Loucy (cell line): ENCODE measurements at regions not wholly inside any gene's neighbourhood (a gene's known extent, or its start where the extent isn't known, plus 50 kb on each side); places are given as distances from the start of the nearest gene placed in this dataset.

Experiments
- EZH2phosphoT487 ChIP-seq: fragments of 200-600 bp; IDR thresholded peaks from 2 replicates; pipeline ENCODE4 v1.6.1; 2018; ENCODE audit warnings: antibody characterized with exemption, mild to moderate bottlenecking, moderate library complexity, borderline replicate concordance
- TF ChIP-seq, protein P1 (sequence below): fragments of 200-600 bp; sonication (generic); conservative IDR thresholded peaks from 2 replicates; pipeline ENCODE4 v1.5.1; 2014; ENCODE audit warnings: mild to moderate bottlenecking, antibody characterized with exemption, low read length

DNA sequence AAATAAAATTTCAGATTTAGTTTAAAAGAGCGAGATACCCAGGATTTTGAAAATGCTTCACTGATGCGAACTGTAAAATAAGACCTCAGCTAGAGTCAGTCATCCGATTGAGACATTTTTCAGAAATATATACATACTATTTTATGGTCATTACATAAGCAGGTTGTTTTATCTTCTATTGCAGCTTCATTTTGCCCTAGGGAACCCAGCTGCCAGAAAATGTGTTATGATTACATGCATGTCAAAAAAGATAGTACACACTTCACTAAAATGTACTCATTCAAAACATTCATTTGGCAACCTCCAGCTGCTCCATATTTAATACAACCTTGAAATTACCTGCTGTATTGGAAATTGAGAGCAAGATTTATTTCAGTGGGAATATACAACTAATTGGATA, 483.8 kb upstream of the SLITRK6 start:
- TF ChIP-seq, protein P1, sequence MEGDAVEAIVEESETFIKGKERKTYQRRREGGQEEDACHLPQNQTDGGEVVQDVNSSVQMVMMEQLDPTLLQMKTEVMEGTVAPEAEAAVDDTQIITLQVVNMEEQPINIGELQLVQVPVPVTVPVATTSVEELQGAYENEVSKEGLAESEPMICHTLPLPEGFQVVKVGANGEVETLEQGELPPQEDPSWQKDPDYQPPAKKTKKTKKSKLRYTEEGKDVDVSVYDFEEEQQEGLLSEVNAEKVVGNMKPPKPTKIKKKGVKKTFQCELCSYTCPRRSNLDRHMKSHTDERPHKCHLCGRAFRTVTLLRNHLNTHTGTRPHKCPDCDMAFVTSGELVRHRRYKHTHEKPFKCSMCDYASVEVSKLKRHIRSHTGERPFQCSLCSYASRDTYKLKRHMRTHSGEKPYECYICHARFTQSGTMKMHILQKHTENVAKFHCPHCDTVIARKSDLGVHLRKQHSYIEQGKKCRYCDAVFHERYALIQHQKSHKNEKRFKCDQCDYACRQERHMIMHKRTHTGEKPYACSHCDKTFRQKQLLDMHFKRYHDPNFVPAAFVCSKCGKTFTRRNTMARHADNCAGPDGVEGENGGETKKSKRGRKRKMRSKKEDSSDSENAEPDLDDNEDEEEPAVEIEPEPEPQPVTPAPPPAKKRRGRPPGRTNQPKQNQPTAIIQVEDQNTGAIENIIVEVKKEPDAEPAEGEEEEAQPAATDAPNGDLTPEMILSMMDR = no peak
- no peak for TF ChIP-seq EZH2phosphoT487
